Activated CD4-positive, alpha-beta T cell treated with anti-CD3 and anti-CD28 coated beads, Interleukin-2, amount 50 U/mL, for 1 hour (primary cell): ENCODE measurements at regions not wholly inside any gene's neighbourhood (a gene's known extent, or its start where the extent isn't known, plus 50 kb on each side); places are given as distances from the start of the nearest gene placed in this dataset.

ENCODE experiments used
- DNase-seq: peaks from one replicate; pipeline ENCODE4 v3.0.0-alpha.2; 2020

GRCh38 chr4:53767482-53767881 is 176.2 kb upstream of the LNX1 start:
- DNase-seq: no peak

- no peak for DNase-seq
Observed at GRCh38 chr4:53764761-53765490, 173.6 kb upstream of the LNX1 start.

GRCh38 chr4:53763813-53764597 is 172.7 kb upstream of the LNX1 start:
- DNase-seq: no peak

- DNase-seq: no peak
Observed at GRCh38 chr4:53755656-53756055, 164.4 kb upstream of the LNX1 start.

GRCh38 chr4:53752124-53752523 is 160.8 kb upstream of the LNX1 start:
- no peak for DNase-seq

GRCh38 chr4:53748328-53748772 is 157.1 kb upstream of the LNX1 start:
- no peak for DNase-seq

GRCh38 chr4:53747401-53747800 is 156.1 kb upstream of the LNX1 start:
- DNase-seq: no peak

GRCh38 chr4:53744446-53745160 is 153.3 kb upstream of the LNX1 start:
- no peak for DNase-seq

GRCh38 chr4:53734584-53735353 is 143.5 kb upstream of the LNX1 start:
- DNase-seq: no peak

GRCh38 chr4:53734182-53734581 is 142.9 kb upstream of the LNX1 start:
- no peak for DNase-seq

GRCh38 chr4:53732661-53733060 is 141.4 kb upstream of the LNX1 start:
- DNase-seq: no peak

GRCh38 chr4:53730031-53730805 is 138.9 kb upstream of the LNX1 start:
- no peak for DNase-seq

GRCh38 chr4:53722110-53722509 is 130.8 kb upstream of the LNX1 start:
- no peak for DNase-seq

- no peak for DNase-seq
Observed at GRCh38 chr4:53721263-53721662, 130.0 kb upstream of the LNX1 start.

- DNase-seq: no peak
Observed at GRCh38 chr4:53720776-53721175, 129.5 kb upstream of the LNX1 start.

- no peak for DNase-seq
Observed at GRCh38 chr4:53717064-53717549, 125.8 kb upstream of the LNX1 start.

GRCh38 chr4:53716471-53717063 is 125.3 kb upstream of the LNX1 start:
- DNase-seq: no peak

GRCh38 chr4:53716011-53716410 is 124.7 kb upstream of the LNX1 start:
- DNase-seq: no peak

GRCh38 chr4:53714236-53715140 is 123.2 kb upstream of the LNX1 start:
- no peak for DNase-seq

GRCh38 chr4:53713767-53714166 is 122.5 kb upstream of the LNX1 start:
- DNase-seq: no peak
